ENCODE measurements at regions not wholly inside any gene's neighbourhood (a gene's known extent, or its start where the extent isn't known, plus 50 kb on each side); places are given as distances from the start of the nearest gene placed in this dataset.

DNA sequence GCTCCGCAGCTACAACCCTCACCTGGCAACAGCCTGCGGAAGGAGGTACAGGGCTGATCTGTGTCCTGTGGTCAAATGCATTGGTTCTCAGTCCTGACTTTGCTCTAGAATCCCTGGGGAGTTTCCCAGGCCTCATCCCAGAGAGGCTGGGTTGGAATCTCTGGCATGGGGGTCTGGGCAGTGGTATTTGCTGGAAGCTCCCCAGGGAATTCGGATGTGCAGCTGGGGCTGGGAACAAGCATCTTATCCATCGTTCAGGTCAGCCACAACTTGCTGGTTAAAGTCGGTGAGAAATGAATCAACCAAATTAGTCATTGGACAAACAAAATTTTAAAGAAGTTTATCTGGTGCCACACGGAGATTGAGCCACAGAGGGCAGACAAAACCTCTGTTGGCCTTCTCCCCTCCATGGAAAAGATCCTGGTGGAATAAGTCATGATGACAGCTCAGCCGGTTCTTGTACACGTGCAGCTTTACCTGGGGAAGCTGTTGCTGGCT, 231.2 kb downstream of the FOXL1 start:
- no peak for DNase-seq

DNA sequence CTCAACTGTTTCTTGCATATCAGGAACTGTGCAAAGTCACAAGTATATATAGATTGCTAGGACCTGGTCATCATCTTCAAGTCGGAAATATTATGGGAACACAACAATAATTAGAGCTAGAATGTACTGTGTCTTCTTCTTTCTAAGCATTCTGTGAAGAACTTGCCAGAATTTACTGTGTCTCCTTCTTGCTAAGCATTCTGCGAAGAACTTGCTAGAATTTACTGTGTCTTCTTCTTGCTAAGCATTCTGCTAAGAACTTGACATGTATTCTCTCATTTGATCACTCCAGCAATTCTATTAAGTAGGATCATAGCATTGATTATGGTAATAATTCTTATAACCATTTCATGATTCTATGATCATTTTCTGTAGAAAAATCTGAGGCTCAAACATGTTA, 231.7 kb downstream of the FOXL1 start:
- no peak for DNase-seq

DNA sequence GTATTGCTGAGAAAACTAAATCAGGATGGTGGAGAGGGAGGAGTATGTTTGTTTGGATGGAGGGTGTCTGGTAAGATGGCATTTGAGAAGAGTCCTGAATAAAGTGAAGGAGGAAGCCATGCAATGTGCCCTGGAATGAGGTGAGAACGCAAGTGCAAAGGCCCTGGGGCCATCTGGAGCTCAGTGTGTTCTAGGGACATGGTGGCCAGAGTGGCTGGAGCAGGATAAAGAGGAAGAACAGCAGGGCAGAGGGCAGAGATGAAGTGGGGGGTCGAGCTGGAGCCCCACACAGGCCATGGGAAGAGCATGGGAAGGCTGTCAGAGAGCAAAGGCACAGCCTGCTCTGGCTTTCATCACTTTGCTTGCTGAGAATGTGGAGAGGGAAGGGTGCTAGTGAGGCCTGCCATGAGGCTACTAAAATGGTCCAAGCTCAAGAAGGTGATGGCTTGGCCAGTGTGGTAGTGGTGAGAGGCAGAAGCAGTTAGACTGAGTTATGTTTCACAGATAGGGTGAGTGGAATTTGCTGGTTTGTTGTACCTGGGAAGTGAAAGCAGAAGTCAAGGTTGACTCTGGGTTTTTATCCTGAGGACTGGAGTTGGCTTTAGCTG, 234.1 kb downstream of the FOXL1 start:
- no peak for DNase-seq

GRCh38 chr16:86814256-86814655, 235.9 kb downstream of the FOXL1 start:
- no peak for DNase-seq

DNA sequence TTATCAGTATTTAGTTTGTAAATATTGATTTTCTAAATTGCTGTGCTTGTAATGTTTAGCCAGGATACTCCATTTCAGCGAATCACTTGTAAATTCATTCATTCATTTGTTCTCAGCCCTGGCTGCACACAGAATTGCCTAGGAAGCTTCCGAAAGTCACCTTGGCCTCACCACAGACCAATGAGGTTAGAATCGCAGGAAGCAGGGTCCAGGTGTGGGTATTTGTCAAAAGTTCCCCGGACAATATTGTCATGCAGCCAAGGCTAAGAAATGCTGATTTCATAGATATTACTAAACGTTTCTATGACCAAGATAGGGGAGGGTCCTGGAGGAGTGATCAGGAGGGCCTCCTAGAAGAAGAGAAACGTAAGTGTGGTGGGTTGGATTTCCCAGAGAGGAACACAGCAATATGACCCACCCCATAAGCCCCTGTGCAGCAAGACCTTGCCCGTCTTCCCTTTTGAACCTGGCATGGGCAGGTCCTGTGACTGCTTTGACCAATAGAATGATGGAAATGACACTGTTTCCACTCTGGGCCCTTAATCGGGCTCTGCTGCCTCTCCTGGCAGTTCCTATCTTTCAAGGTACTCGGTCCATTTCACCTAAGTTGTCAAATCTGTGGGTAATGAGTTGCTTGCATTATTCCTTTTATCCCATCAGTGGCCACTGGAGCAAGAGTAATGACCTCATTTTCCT, 238.7 kb downstream of the FOXL1 start:
- DNase-seq: no peak

DNA sequence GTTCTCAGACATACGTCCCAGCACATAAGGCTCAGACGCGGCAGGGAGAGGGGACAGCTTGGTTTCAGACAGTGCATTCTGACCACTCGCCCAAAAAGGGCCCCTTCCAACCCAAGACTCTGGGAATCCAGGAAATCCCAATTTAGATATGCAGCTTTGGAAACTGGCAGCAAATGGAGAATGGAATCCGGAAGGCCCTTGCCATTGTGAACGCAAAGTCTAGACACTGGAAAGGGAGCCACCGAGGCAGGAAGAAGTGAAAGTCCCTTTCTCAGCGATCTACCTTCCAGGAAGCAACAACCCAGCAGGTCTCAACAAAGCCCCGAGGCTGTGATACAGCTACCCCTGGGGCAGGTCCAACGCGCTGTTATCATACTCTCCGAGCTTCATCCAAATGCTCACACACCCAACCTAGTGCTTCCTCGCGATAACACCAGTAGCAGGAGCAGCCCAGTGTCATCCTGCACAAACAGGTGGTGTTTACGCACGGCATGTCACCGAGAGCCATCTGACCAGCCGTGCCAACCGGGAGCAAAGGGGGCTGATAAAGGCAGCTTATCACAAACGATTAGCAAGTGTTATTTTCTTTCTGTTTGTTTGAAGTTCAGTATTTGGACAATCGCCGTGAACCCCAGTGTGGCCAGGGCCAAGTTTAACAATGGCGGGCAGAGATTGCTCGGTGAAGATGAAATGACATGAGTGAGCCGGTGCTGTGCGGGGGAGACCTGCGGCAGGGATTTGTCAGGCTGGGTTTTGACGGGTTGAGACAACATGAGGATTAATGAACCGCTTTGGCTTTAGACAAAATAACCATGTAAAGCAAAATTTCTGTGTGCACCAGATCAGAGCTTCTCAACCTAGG, 240.6 kb downstream of the FOXL1 start:
- no peak for DNase-seq

DNA sequence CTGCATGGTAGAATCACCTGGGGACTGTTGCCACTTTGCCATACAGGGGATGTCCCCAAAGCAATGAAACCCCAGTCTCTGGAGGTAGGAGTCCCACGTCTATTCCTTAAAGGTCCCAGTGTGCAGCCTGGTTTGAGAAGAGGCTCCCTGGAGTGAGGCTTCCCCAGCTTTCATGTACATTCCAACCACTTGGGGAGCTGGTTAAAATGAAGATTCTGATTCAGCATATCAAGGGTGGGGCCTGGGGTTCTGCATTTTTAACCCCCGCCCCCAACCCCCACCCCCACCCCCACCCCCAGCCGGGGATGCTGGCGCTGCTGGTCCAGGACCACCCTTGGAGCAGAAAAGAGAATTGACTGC, 241.2 kb downstream of the FOXL1 start:
- DNase-seq: no peak

GRCh38 chr16:86821895-86822294, 243.5 kb downstream of the FOXL1 start:
- DNase-seq: no peak

DNA sequence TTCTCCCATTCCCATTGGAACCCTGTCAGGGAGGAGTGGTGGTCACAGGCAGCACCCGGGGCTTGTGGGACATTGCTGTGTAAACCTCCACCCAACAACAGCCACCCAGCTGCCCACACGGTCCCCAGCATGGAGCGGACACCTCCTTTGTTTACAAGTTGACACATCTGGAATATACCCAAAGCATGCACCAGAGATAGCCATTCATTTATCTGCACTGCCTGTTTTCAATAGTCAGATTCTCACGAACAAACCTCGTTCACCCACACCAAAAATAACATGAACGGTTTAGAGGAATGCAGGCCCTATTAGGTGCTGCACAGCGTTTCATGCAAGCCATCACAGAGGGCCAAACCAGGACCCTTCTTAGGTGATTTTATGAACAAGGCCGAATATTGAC, 244.8 kb downstream of the FOXL1 start:
- DNase-seq: no peak

DNA sequence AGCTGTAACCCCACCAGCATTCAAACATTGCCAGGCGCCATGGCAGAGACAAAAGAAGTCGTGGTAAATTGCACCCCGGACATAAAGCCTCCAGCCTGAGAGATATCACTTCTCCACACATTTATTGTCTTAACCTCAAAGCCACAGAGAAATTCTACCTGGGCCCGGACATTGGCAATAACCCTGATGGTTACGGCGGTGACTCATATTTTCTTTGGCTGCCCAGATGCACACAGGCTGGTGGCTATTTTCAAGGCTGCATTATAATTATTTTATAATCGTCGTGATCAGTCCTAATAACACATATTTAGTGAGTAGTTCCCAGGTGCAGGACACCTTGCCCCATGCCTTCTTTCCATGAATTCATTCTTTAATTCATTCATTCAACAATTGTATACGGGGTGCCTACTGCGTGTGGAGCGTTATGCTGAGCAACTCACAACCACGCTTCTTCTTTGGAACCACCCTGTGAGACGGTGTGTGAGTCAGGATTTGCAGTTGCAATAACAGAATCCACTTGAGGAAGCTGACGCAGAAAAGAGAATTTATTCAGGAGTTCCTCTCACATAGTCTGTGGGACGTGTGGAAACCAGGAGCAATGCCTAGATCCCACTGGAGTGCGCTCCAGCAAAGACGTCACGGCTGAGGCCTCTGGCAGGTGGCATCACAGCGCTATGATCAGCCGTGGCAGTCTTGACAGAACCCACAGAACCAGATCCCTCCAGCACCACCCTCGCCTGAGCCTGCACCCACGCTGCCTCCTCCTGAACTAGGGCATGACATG, 245.7 kb downstream of the FOXL1 start:
- DNase-seq: no peak

- no peak for DNase-seq
Observed at GRCh38 chr16:86824751-86825296, 246.5 kb downstream of the FOXL1 start.

- DNase-seq: no peak
Observed at GRCh38 chr16:86825631-86826030, 247.3 kb downstream of the FOXL1 start.

DNA sequence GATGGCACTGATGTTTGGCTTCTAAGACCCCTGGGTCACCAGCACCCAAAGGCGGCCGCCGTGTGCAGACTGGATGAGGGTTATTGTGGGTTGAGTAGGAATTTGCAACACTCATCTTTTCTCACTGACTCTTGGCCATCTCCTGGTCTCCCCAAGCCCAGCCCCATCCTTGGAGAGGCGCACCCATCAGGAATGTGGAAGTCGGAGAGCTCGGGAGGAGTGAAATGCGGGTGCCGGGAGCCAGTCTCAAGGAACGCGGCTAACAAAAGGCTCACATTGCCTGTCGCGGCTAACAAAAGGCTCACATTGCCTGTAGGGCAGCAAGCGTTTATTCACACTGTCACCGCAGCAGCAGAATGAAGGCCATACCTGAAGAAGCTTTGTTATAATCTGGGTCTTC, 248.6 kb downstream of the FOXL1 start:
- no peak for DNase-seq

- no peak for DNase-seq
Observed at GRCh38 chr16:86827521-86827920, 249.2 kb downstream of the FOXL1 start.

GRCh38 chr16:86828202-86828601, 249.9 kb downstream of the FOXL1 start:
- no peak for DNase-seq

GRCh38 chr16:86828653-86829052, 250.3 kb downstream of the FOXL1 start:
- no peak for DNase-seq

- no peak for DNase-seq
Observed at GRCh38 chr16:86831366-86831765, 253.0 kb downstream of the FOXL1 start.

- DNase-seq: no peak
Observed at GRCh38 chr16:86833136-86833535, 254.8 kb downstream of the FOXL1 start.

DNA sequence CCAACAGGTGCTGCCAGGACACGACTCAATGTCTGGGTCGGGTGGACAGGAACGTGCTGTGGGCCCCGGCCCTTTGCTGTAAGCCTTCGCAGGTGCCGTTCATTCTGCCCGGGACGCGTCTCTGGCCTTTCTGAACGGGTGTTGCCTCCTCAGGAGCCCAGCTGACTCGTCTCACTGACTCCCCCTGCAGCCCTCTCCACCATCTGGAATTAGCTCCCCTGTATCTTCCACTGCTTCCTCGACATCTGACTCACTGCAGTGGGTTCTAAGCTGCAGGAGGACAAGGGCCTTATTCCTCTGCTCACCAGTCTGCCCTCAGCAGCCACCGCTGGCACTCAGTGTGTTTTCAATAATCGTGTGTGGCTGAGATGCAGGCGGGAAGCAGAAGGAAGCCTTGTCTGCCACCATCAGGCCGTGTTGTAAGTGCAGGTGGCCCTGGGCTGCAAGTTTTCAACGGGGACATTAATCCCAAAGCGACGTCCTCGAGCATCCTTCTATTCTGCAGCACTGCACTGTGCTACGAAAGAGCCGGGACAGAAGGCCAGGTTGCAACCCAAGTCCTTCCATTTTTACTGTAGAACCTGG, 256.2 kb downstream of the FOXL1 start:
- DNase-seq: no peak

GRCh38 chr16:86835982-86836381, 257.6 kb downstream of the FOXL1 start:
- no peak for DNase-seq

- no peak for DNase-seq
Observed at GRCh38 chr16:86836503-86837129, 258.3 kb downstream of the FOXL1 start.

GRCh38 chr16:86843812-86844211, 265.5 kb downstream of the FOXL1 start:
- DNase-seq: no peak
